ENCODE measurements at regions not wholly inside any gene's neighbourhood (a gene's known extent, or its start where the extent isn't known, plus 50 kb on each side); places are given as distances from the start of the nearest gene placed in this dataset.

- DNase-seq (ENCODE audit: low read depth in 1 of 2, low spot score in 1 of 2), result no peak
Observed at GRCh38 chr12:127295630-127296029, 971.3 kb upstream of the TMEM132C start.

DNA sequence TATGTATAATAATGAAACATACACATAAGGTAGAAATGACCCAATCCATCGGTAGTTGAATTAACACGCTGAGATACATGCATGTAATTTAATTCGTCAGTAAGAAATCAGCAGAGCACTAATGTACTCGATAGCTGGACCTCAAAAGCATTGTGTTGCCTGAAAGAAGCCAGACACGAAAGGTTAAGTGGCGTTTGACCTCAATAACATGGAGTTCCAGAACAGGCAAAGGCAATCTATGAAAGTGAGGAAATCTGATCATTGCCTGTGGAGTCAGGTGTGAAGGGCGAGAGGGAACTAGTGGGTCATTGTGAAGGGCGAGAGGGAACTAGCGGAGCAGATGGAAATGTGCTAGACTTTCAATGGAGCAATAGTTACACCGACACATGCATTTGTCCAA lies 970.4 kb upstream of the TMEM132C start:
- no peak for DNase-seq (ENCODE audit: low read depth in 1 of 2, low spot score in 1 of 2)

GRCh38 chr12:127297327-127297726 lies 969.6 kb upstream of the TMEM132C start:
- no peak for DNase-seq (ENCODE audit: low read depth in 1 of 2, low spot score in 1 of 2)

GRCh38 chr12:127300075-127300474 lies 966.9 kb upstream of the TMEM132C start:
- DNase-seq (ENCODE audit: low read depth in 1 of 2, low spot score in 1 of 2), result no peak

- no peak for DNase-seq (ENCODE audit: low read depth in 1 of 2, low spot score in 1 of 2)
Observed at GRCh38 chr12:127300753-127301152, 966.2 kb upstream of the TMEM132C start.

DNA sequence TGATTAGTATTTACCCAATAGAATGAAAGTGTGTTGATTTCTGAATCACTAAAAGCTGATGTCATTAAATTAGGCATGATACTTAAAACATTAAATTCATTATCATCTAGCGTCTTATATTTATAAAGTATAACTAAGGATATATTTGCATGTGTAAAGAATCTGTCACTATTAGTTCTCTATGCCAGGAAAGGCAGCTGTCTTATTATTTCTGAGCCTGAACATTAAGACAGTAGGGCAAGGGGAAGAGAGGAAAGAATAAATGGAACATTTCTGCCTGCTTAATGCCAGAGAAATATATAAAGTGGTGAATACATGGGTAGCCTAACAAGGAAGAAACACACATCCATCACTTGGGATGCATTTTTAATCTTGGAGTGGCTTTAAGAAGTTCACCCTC lies 965.1 kb upstream of the TMEM132C start:
- DNase-seq (ENCODE audit: low read depth in 1 of 2, low spot score in 1 of 2), result no peak

DNA sequence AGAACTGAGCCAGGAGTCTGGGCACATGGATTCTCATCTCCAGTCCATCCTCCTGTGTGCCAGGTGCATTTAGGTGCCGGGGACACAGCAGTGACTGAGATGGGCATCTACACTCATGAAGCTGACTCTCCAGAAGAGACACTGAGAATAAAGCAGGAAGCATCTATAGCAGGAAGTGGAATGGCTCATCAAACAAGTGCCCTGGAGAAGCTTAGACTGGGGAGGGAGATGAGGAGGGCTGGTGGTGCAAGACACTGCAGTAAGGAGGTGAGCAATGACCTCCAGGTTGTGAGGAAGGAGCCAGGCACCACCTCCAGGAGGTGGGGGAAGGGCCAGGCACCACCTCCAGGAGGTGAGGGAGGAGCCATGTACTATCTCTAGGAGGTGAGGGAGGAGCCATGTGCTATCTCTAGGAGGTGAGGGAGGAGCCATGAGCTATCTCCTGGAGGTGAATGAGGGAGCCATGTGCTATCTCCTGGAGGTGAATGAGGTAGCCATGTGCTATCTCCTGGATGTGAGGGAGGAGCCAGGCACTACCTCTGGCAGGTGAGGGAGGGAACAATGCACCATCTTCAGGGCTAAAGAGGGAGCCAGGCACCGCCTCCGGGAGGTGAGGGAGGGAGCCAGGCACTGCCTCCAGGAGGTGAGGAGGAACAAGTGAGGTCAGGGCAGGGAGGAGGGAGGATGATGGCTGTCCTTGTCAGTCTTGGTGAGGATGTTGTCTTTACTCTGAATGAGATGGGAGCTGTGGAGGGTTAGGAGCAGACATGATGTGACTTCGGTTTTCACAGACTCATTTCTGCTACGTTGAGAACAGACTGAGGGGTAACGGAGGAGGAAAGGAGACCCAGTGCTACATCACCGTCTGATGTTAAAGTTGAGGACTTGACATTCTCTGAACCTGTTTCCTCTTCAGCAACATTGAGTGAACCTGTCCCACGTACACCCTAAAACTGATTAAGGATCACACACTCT lies 961.9 kb upstream of the TMEM132C start:
- DNase-seq (ENCODE audit: low read depth in 1 of 2, low spot score in 1 of 2), result no peak

GRCh38 chr12:127306604-127307215 lies 960.3 kb upstream of the TMEM132C start:
- DNase-seq (ENCODE audit: low read depth in 1 of 2, low spot score in 1 of 2), result no peak

DNA sequence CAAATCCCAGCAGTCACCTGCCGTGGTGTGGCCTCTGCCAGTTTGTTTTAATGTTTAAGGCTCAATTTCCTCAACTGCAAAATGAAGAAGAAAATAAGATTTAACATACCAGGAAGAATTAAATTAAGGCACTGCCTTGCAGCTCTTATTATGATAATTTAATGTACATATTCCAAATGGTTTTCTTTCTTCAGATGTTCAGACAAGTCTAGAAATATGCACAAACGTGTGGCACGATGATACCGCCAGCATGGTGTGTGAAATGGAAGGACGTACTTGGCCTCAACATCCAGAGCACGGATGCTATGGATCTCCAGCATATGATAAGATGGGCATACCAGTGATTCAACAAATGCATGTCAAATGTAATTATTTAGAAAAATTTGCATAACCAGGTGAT lies 959.4 kb upstream of the TMEM132C start:
- DNase-seq (ENCODE audit: low read depth in 1 of 2, low spot score in 1 of 2), result no peak

- DNase-seq (ENCODE audit: low read depth in 1 of 2, low spot score in 1 of 2), result no peak
Observed at GRCh38 chr12:127308148-127308547, 958.8 kb upstream of the TMEM132C start.

DNA sequence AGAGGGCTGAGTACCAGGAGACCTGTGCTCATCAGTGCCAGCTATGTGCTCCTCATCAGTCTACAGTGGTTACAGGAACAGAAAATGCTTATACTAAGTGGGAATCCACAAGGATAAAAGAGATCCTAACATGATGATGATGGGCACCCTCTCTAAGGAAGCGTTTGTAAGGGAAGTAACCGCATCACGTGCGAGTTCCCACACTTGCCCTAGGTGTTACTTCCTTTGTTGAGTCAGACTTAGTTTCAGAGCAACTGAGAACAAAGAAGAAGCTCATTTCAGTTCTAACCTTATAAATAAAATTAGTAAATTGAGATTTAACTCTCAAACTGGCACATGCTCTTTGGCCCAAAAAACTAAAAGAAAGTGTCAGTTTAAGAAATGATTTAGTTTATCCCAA lies 956.4 kb upstream of the TMEM132C start:
- no peak for DNase-seq (ENCODE audit: low read depth in 1 of 2, low spot score in 1 of 2)

- DNase-seq (ENCODE audit: low read depth in 1 of 2, low spot score in 1 of 2), result no peak
Observed at GRCh38 chr12:127311720-127312364, 955.1 kb upstream of the TMEM132C start.

DNA sequence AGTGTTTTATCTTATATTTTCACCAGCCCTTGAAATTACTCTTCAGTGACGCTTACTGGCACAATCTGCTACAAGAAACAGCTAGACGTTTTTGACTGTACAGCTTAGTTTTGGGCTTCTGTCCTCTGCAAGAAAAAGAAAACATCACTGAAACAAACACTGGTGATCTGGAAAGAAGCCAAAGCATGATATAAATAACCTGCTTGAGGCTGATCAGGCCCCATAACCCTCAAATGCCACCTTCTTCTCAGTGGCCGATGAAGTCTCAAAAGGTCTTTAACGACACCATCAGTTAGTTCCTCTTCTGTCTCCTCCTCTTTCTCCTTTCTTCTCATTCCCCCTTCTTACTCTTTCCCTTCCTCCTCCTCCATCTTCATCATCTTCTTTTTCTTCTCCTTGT lies 942.3 kb upstream of the TMEM132C start:
- DNase-seq (ENCODE audit: low read depth in 1 of 2, low spot score in 1 of 2), result no peak

GRCh38 chr12:127327986-127328385 lies 939.0 kb upstream of the TMEM132C start:
- no peak for DNase-seq (ENCODE audit: low read depth in 1 of 2, low spot score in 1 of 2)

DNA sequence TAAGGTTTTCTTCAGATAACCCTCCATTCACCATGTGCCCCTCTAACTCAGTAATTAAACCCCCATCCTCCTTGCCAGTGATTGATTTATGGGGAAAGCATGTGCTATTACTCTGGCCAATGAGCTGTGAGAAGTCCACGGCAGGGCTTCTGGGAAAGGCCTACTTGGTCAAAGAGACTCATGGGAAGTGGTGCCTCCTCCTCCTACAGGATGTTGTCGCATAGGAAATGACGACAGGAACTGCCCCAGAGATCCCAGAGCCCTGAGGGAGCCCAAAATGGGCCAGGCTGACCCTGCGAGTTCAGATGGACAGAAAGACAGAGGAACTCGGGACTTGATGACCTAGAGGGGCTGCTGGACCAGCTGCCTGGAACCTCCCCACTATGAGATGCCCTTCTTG lies 938.1 kb upstream of the TMEM132C start:
- no peak for DNase-seq (ENCODE audit: low read depth in 1 of 2, low spot score in 1 of 2)

- DNase-seq (ENCODE audit: low read depth in 1 of 2, low spot score in 1 of 2), result no peak
Observed at GRCh38 chr12:127334365-127334764, 932.6 kb upstream of the TMEM132C start.

GRCh38 chr12:127334912-127335644 lies 931.9 kb upstream of the TMEM132C start:
- DNase-seq (ENCODE audit: low read depth in 1 of 2, low spot score in 1 of 2), result no peak

- no peak for DNase-seq (ENCODE audit: low read depth in 1 of 2, low spot score in 1 of 2)
Observed at GRCh38 chr12:127336416-127336815, 930.6 kb upstream of the TMEM132C start.

DNA sequence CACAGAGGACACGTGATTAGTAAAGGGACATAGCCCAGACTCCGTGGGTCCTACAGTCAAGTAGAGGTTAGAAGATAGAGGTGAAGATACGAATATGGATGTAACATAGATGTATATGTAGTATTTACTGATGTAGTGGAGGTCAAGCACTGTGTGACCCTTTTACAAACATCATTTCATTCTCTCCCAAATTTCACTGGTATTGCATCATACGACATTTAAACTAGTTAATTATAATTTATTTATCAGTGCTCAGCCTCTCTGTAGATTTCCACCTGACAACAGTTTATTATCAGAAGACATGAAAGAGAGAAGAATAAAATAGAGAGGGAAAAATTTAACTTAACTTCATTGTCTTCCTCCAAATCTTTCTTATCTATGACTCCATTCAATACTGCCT lies 927.9 kb upstream of the TMEM132C start:
- DNase-seq (ENCODE audit: low read depth in 1 of 2, low spot score in 1 of 2), result no peak

GRCh38 chr12:127340381-127340780 lies 926.6 kb upstream of the TMEM132C start:
- DNase-seq (ENCODE audit: low read depth in 1 of 2, low spot score in 1 of 2), result no peak

GRCh38 chr12:127342861-127343260 lies 924.1 kb upstream of the TMEM132C start:
- DNase-seq (ENCODE audit: low read depth in 1 of 2, low spot score in 1 of 2), result no peak
